IMR-90 (cell line): ENCODE measurements at regions not wholly inside any gene's neighbourhood (a gene's known extent, or its start where the extent isn't known, plus 50 kb on each side); places are given as distances from the start of the nearest gene placed in this dataset.

Experiments used
- BHLHE40 ChIP-seq: fragments of 150-350 bp; IDR thresholded peaks from 2 replicates; pipeline ENCODE4 v1.6.1; 2016; ENCODE audit warnings: mild to moderate bottlenecking, low read depth, low read length
- CEBPB ChIP-seq: IDR thresholded peaks from 2 replicates; pipeline ENCODE4 v1.6.1; 2012; ENCODE audit warnings: low read depth, low read length, improper control_type of control experiment
- FOS ChIP-seq: fragments of 150-350 bp; IDR thresholded peaks from 2 replicates; pipeline ENCODE4 v1.6.1; 2016; ENCODE audit warnings: low read depth, low read length
- MAFK ChIP-seq: IDR thresholded peaks from 2 replicates; pipeline ENCODE4 v1.6.1; 2012; ENCODE audit warnings: low read depth, low read length, improper control_type of control experiment
- MAZ ChIP-seq: IDR thresholded peaks from 2 replicates; pipeline ENCODE4 v1.6.1; 2012; ENCODE audit warnings: low read depth, mild to moderate bottlenecking, low read length, improper control_type of control experiment, moderate library complexity, borderline replicate concordance
- MXI1 ChIP-seq: IDR thresholded peaks from 2 replicates; pipeline ENCODE4 v1.6.1; 2012; ENCODE audit warnings: low read depth, mild to moderate bottlenecking, low read length, moderate library complexity, borderline replicate concordance
- NFE2L2 ChIP-seq: fragments of 150-350 bp; IDR thresholded peaks from 2 replicates; pipeline ENCODE4 v1.6.1; 2016; ENCODE audit warnings: low read depth, mild to moderate bottlenecking, low read length
- POLR2A ChIP-seq: IDR thresholded peaks from 2 replicates; pipeline ENCODE4 v1.6.1; 2012; ENCODE audit warnings: mild to moderate bottlenecking, low read depth, low read length
- RAD21 ChIP-seq: IDR thresholded peaks from 2 replicates; pipeline ENCODE4 v1.6.1; 2012; ENCODE audit warnings: low read length, improper control_type of control experiment
- RCOR1 ChIP-seq: IDR thresholded peaks from 2 replicates; pipeline ENCODE4 v1.6.1; 2012; ENCODE audit warnings: mild to moderate bottlenecking, low read length, improper control_type of control experiment; ENCODE audit not compliant: insufficient replicate concordance
- RFX5 ChIP-seq: IDR thresholded peaks from 2 replicates; pipeline ENCODE4 v1.8.0; 2012; ENCODE audit warnings: low read depth, mild to moderate bottlenecking, low read length, moderate library complexity
- SMC3 ChIP-seq: fragments of 150-350 bp; IDR thresholded peaks from 2 replicates; pipeline ENCODE4 v1.6.1; 2016; ENCODE audit warnings: low read depth, mild to moderate bottlenecking, antibody characterized with exemption, low read length, moderate library complexity
- TF ChIP-seq, protein P1 (sequence below): conservative IDR thresholded peaks from 2 replicates; pipeline ENCODE4 v1.5.1; 2012; ENCODE audit warnings: mild to moderate bottlenecking, low read depth, low read length, improper control_type of control experiment
- TF ChIP-seq, protein P2 (sequence below): fragments of 150-350 bp; IDR thresholded peaks from 2 replicates; pipeline ENCODE4 v1.6.1; 2017; ENCODE audit warnings: mild to moderate bottlenecking, antibody characterized with exemption, low read length, low read depth

DNA sequence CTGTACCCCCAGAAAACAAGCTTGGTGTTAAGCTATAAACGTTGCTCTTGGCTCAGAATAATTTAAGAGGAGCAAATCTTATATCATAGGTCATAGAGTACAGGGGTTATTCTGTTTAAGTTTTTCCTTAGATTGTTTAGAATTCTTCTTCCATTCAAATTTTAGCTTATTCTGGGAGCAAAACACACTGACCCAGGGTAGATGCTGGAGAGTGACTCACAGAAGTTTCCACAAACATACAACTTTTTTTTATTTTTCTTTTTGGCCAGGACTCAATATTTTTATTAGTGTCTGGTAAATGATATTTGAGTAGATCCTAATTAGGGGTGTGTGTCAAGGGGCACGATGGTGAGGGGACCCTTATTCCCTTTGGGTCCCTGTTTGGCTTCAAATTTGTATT lies 71.5 kb upstream of the PSME4 start:
- TF ChIP-seq, protein P1, sequence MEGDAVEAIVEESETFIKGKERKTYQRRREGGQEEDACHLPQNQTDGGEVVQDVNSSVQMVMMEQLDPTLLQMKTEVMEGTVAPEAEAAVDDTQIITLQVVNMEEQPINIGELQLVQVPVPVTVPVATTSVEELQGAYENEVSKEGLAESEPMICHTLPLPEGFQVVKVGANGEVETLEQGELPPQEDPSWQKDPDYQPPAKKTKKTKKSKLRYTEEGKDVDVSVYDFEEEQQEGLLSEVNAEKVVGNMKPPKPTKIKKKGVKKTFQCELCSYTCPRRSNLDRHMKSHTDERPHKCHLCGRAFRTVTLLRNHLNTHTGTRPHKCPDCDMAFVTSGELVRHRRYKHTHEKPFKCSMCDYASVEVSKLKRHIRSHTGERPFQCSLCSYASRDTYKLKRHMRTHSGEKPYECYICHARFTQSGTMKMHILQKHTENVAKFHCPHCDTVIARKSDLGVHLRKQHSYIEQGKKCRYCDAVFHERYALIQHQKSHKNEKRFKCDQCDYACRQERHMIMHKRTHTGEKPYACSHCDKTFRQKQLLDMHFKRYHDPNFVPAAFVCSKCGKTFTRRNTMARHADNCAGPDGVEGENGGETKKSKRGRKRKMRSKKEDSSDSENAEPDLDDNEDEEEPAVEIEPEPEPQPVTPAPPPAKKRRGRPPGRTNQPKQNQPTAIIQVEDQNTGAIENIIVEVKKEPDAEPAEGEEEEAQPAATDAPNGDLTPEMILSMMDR = no peak
- TF ChIP-seq POLR2A (no peak), MXI1 (no peak), NFE2L2 (no peak), CEBPB (no peak), RAD21 (no peak), SMC3 (no peak), RFX5 (no peak), RCOR1 (no peak), MAZ (no peak), MAFK (no peak), FOS (no peak), BHLHE40 (no peak)
- TF ChIP-seq, protein P2, sequence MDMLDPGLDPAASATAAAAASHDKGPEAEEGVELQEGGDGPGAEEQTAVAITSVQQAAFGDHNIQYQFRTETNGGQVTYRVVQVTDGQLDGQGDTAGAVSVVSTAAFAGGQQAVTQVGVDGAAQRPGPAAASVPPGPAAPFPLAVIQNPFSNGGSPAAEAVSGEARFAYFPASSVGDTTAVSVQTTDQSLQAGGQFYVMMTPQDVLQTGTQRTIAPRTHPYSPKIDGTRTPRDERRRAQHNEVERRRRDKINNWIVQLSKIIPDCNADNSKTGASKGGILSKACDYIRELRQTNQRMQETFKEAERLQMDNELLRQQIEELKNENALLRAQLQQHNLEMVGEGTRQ = no peak
